Right lobe of liver (tissue), 4 donors: ENCODE measurements at regions not wholly inside any gene's neighbourhood (a gene's known extent, or its start where the extent isn't known, plus 50 kb on each side); places are given as distances from the start of the nearest gene placed in this dataset.

ENCODE experiments used
- CTCF ChIP-seq, 4 donors: fragments of 200-600 bp in 3 of 4; fragments of 450-650 bp in 1 of 4; IDR thresholded peaks; one replicate each; pipeline versions ENCODE4 v1.5.1 to v1.8.0; 2016 to 2022; ENCODE audit warnings: antibody characterized with exemption in 4 of 4, mild to moderate bottlenecking in 2 of 4
- POLR2A ChIP-seq: fragments of 450-650 bp; IDR thresholded peaks from one replicate; pipeline ENCODE4 v1.6.1; 2017; ENCODE audit warnings: antibody characterized with exemption, mild to moderate bottlenecking
- donor health status: DM: no; HTN: no; CAD: no.
- donor health status: DM: no; HTN: no; CAD: no.
- donor health status: DM: no; HTN: yes; CAD: no.

- no peak for TF ChIP-seq CTCF (IDR thresholded peaks at IDR 0.05)
- TF ChIP-seq POLR2A: no peak
These were observed 341.9 kb downstream of the GXYLT1 start for GRCh38 chr12:41802803-41803202.
